Endothelial cell of umbilical vein (primary cell): ENCODE measurements at regions not wholly inside any gene's neighbourhood (a gene's known extent, or its start where the extent isn't known, plus 50 kb on each side); places are given as distances from the start of the nearest gene placed in this dataset.

Source experiments
- BruUV-seq: library from RNA; stranded (reverse); fragments of 400-500 nt; replicated peaks from 2 replicates; lab custom pipeline; 2021; lab: Mats Ljungman, UMichigan
- CTCF ChIA-PET: fragments of 300-600, 350-600 bp; sonication (Branson Sonifier 250); formaldehyde crosslinking; loops from one replicate; lab custom pipeline; 2021; ENCODE audit warnings: antibody characterized with exemption, inconsistent platforms; lab: Charles Lee
- POLR2A ChIA-PET: fragments of 300-600, 350-600 bp; sonication (Branson Sonifier 250); formaldehyde crosslinking; loops from one replicate; lab custom pipeline; 2021; ENCODE audit warnings: antibody characterized with exemption, inconsistent platforms; lab: Charles Lee
- DNase-seq: peaks from one replicate; pipeline ENCODE4 v3.0.0-alpha.2; 2011; ENCODE audit warnings: low read depth, low spot score
- FAIRE-seq: peaks from 2 replicates; lab custom pipeline; 2011; peaks lifted over from hg19 to GRCh38; lab: Jason Lieb, UNC
- H2AFZ ChIP-seq: 2 replicates; pipeline ENCODE4 v1.6.0; 2012; ENCODE audit warnings: low read depth, low read length, control low read depth, inconsistent platforms
- H3K27ac ChIP-seq: 2 replicates; pipeline ENCODE4 v1.5.1; 2011; ENCODE audit warnings: low read depth, mild to moderate bottlenecking, control low read depth, low read length, moderate library complexity; ENCODE audit not compliant: insufficient read depth
- H3K27me3 ChIP-seq, 2 experiments: 2 replicates each; pipeline versions ENCODE4 v1.6.0 to v1.6.1; 2011; ENCODE audit warnings: low read length in 2 of 2, mixed read lengths in 1 of 2; ENCODE audit not compliant: control insufficient read depth in 2 of 2, insufficient read depth in 2 of 2
- H3K36me3 ChIP-seq, 2 experiments: 2 replicates in 1 of 2; 3 replicates in 1 of 2; pipeline ENCODE4 v1.5.1; 2011; ENCODE audit warnings: low read length in 2 of 2, mild to moderate bottlenecking in 1 of 2, moderate library complexity in 1 of 2; ENCODE audit not compliant: control insufficient read depth in 2 of 2, insufficient read depth in 2 of 2; ENCODE audit errors: extremely low read depth in 1 of 2
- H3K4me1 ChIP-seq: 3 replicates; pipeline ENCODE4 v1.5.1; 2011; ENCODE audit warnings: mild to moderate bottlenecking, low read length; ENCODE audit not compliant: control insufficient read depth, insufficient read depth; ENCODE audit errors: extremely low read depth
- H3K4me2 ChIP-seq: 2 replicates; pipeline ENCODE4 v1.6.1; 2011; ENCODE audit warnings: low read length, control low read depth, mixed read lengths; ENCODE audit not compliant: insufficient read depth
- H3K4me3 ChIP-seq, 3 experiments: fragments of 200-600 bp in 1 of 3; sonication (generic), shearing (Covaris generic) in 1 of 3; replicated peaks in 1 of 3; 2 replicates each; pipeline ENCODE4 v1.5.1; 2011 to 2016; ENCODE audit warnings: control low read depth in 3 of 3, low read length in 3 of 3, mild to moderate bottlenecking in 2 of 3, inconsistent platforms in 1 of 3, low read depth in 1 of 3, moderate library complexity in 1 of 3; ENCODE audit not compliant: insufficient read depth in 1 of 3
- H3K79me2 ChIP-seq: 2 replicates; pipeline ENCODE4 v1.6.0; 2012; ENCODE audit warnings: low read length, inconsistent platforms; ENCODE audit not compliant: control insufficient read depth, insufficient read depth
- H3K9ac ChIP-seq: replicated peaks from 2 replicates; pipeline ENCODE3; 2011; ENCODE audit warnings: low read length, control low read depth; ENCODE audit not compliant: insufficient read depth; ENCODE audit errors: extremely low read depth
- H3K9me1 ChIP-seq: replicated peaks from 3 replicates; pipeline ENCODE4 v1.6.0; 2011; ENCODE audit warnings: mild to moderate bottlenecking, low read length; ENCODE audit not compliant: control insufficient read depth, insufficient read depth; ENCODE audit errors: extremely low read depth
- H3K9me3 ChIP-seq: replicated peaks from 2 replicates; pipeline ENCODE4 v1.5.1; 2012; ENCODE audit warnings: low read length, inconsistent platforms; ENCODE audit not compliant: control insufficient read depth, insufficient read depth
- H4K20me1 ChIP-seq: replicated peaks from 2 replicates; pipeline ENCODE3; 2011; ENCODE audit warnings: mild to moderate bottlenecking, low read length; ENCODE audit not compliant: control insufficient read depth, insufficient read depth; ENCODE audit errors: extremely low read depth
- CTCF ChIP-seq, 2 donors: IDR thresholded peaks; 1 replicate in 1 of 2; 2 replicates in 1 of 2; pipeline ENCODE4 v1.5.1; 2011; ENCODE audit warnings: low read length in 2 of 2, mild to moderate bottlenecking in 2 of 2, moderate library complexity in 2 of 2, control low read depth in 1 of 2, inconsistent platforms in 1 of 2, low read depth in 1 of 2; ENCODE audit not compliant: insufficient read depth in 1 of 2; ENCODE audit errors: extremely low read depth in 1 of 2
- EZH2 ChIP-seq: IDR thresholded peaks from 2 replicates; pipeline ENCODE4 v1.6.1; 2012; ENCODE audit warnings: borderline replicate concordance, low read depth, mild to moderate bottlenecking, moderate library complexity, low read length, inconsistent platforms; ENCODE audit not compliant: severe bottlenecking
- FOS ChIP-seq: IDR thresholded peaks from 2 replicates; pipeline ENCODE4 v1.6.1; 2011; ENCODE audit warnings: mild to moderate bottlenecking, low read length, moderate library complexity, borderline replicate concordance; ENCODE audit not compliant: insufficient read depth
- GATA2 ChIP-seq: IDR thresholded peaks from 2 replicates; pipeline ENCODE4 v1.7.0; 2011; ENCODE audit warnings: low read depth, mild to moderate bottlenecking, moderate library complexity, mixed read lengths, low read length; ENCODE audit not compliant: insufficient read length, insufficient read depth
- JUN ChIP-seq: IDR thresholded peaks from 2 replicates; pipeline ENCODE4 v1.6.1; 2011; ENCODE audit warnings: borderline replicate concordance, low read depth; ENCODE audit not compliant: insufficient read length, insufficient read depth
- MAX ChIP-seq: IDR thresholded peaks from 2 replicates; pipeline ENCODE4 v1.6.1; 2011; ENCODE audit not compliant: insufficient read depth, insufficient read length
- MYC ChIP-seq: IDR thresholded peaks from one replicate; pipeline ENCODE4 v1.6.1; 2011; ENCODE audit warnings: mild to moderate bottlenecking, low read depth, low read length
- POLR2A ChIP-seq: IDR thresholded peaks from 2 replicates; pipeline ENCODE4 v1.6.1; 2012; ENCODE audit warnings: low read depth, mild to moderate bottlenecking, control low read depth, low read length
- POLR2AphosphoS5 ChIP-seq: IDR thresholded peaks from 2 replicates; pipeline ENCODE4 v1.6.1; 2012; ENCODE audit warnings: low read depth, mild to moderate bottlenecking, control low read depth, low read length, moderate library complexity; ENCODE audit not compliant: insufficient read depth
- dilution Hi-C: fragments of 300-500 bp; cut with MboI; formaldehyde crosslinking; loops from one replicate; pipeline ENCODE4 v1.15.0; 2019; ENCODE audit warnings: low sequenced_read_pairs; ENCODE audit not compliant: extremely low pct_ligation_motif_present
- intact Hi-C: fragments of 100-400 bp; cut with micrococcal nuclease; formaldehyde crosslinking; loops from one replicate; pipeline ENCODE4 v1.10.0; 2022

DNA sequence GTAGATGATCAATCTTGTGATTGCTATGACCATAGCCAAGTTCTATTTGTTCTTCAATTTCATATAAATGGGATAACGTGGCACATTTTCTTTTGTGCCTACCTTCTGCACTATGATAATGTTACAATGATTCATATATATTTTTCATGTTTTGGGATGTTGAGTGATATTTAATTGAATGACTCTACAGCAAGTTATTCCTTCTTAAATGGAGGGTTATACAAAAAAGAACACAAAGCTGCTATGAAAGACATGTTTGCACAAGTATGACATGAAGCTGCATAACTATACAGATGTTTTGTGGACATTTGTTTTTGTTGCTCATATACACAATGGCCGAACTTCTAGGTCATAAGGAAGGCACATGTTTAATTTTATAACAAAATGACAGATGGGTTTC is 356.2 kb downstream of the CBLN2 start:
- dilution Hi-C loops = no loop called here
- no peak for TF ChIP-seq JUN
- no peak for TF ChIP-seq CTCF (IDR thresholded peaks at IDR 0.05; ENCODE audit: extremely low read depth in 1 of 2, insufficient read depth in 1 of 2, low read depth in 1 of 2, low read length in 2 of 2)
- TF ChIP-seq FOS = no peak
- TF ChIP-seq POLR2A = no peak
- TF ChIP-seq GATA2 = no peak
- no peak for TF ChIP-seq EZH2
- TF ChIP-seq MYC = no peak
- TF ChIP-seq MAX = no peak
- no peak for TF ChIP-seq POLR2AphosphoS5
- H3K27ac ChIP-seq = no peak overlapping the region

More for the DNA sequence above, 356.2 kb downstream of the CBLN2 start:
- ChIA-PET CTCF (no interaction called here), POLR2A (no interaction called here)
- H3K79me2 ChIP-seq = no peaks in the 10 kb centered on the region
- no TSS peak for BruUV-seq
- no peak for DNase-seq
- H3K4me3 ChIP-seq = no peak overlapping the region
- H3K9ac ChIP-seq = no peak overlapping the region
- no peaks in the 10 kb centered on the region for H3K9me3 ChIP-seq
- H3K27me3 ChIP-seq = no peaks in the 10 kb centered on the region
- H4K20me1 ChIP-seq = no peaks in the 10 kb centered on the region
- no peak for FAIRE-seq
- H3K4me1 ChIP-seq = no peaks in the 10 kb centered on the region
- intact Hi-C loops = no loop called here
- H3K4me2 ChIP-seq = no peak overlapping the region
- H2AFZ ChIP-seq = no peak overlapping the region
- no peaks in the 10 kb centered on the region for H3K36me3 ChIP-seq
- H3K9me1 ChIP-seq = no peaks in the 10 kb centered on the region
